ENCODE measurements at regions not wholly inside any gene's neighbourhood (a gene's known extent, or its start where the extent isn't known, plus 50 kb on each side); places are given as distances from the start of the nearest gene placed in this dataset.

GRCh38 chr5:60357302-60357701 lies 342.7 kb downstream of the DEPDC1B start:
- no peaks in the 10 kb centered on the region for H3K27me3 Mint-ChIP-seq
- no peak overlapping the region for H3K4me3 Mint-ChIP-seq
- H3K9me3 Mint-ChIP-seq, result no peaks in the 10 kb centered on the region
- H3K27ac Mint-ChIP-seq, result no peak overlapping the region
- no peaks in the 10 kb centered on the region for H3K4me1 Mint-ChIP-seq
- POLR2A ChIA-PET, result no interaction called here
- H3K36me3 Mint-ChIP-seq (ENCODE audit: low read depth), result no peaks in the 10 kb centered on the region
- DNase-seq, result no peak
- CTCF ChIA-PET, result no interaction called here

GRCh38 chr5:60356745-60357144 lies 343.2 kb downstream of the DEPDC1B start:
- CTCF ChIA-PET, result no interaction called here
- no peaks in the 10 kb centered on the region for H3K36me3 Mint-ChIP-seq (ENCODE audit: low read depth)

GRCh38 chr5:60355181-60355580 lies 344.8 kb downstream of the DEPDC1B start:
- Mint-ChIP-seq H3K9me3 (no peaks in the 10 kb centered on the region), H3K27ac (no peak overlapping the region), H3K4me1 (no peaks in the 10 kb centered on the region), H3K4me3 (no peak overlapping the region), H3K36me3 (ENCODE audit: low read depth) (no peaks in the 10 kb centered on the region), H3K27me3 (no peaks in the 10 kb centered on the region)
- ChIA-PET POLR2A (no interaction called here), CTCF (interaction anchor here (0.7 kb wide), 1 partner anchor 606 kb away, joined by 3 read pairs; no protein-coding TSS in a partner anchor)
- DNase-seq, result no peak

More at GRCh38 chr5:60356745-60357144, 343.2 kb downstream of the DEPDC1B start:
- POLR2A ChIA-PET, result no interaction called here
- Mint-ChIP-seq H3K27me3 (no peaks in the 10 kb centered on the region), H3K9me3 (no peaks in the 10 kb centered on the region), H3K27ac (no peak overlapping the region), H3K4me1 (no peaks in the 10 kb centered on the region), H3K4me3 (no peak overlapping the region)
- no peak for DNase-seq

GRCh38 chr5:60354311-60354710 lies 345.7 kb downstream of the DEPDC1B start:
- no peaks in the 10 kb centered on the region for H3K36me3 Mint-ChIP-seq (ENCODE audit: low read depth)
- no peak for DNase-seq
- no peak overlapping the region for H3K4me3 Mint-ChIP-seq
- ChIA-PET POLR2A (no interaction called here), CTCF (no interaction called here)
- H3K27ac Mint-ChIP-seq, result no peak overlapping the region
- no peaks in the 10 kb centered on the region for H3K4me1 Mint-ChIP-seq
- H3K9me3 Mint-ChIP-seq, result no peaks in the 10 kb centered on the region
- H3K27me3 Mint-ChIP-seq, result no peaks in the 10 kb centered on the region

GRCh38 chr5:60352992-60353599 lies 346.9 kb downstream of the DEPDC1B start:
- H3K27me3 Mint-ChIP-seq, result no peaks in the 10 kb centered on the region
- no peaks in the 10 kb centered on the region for H3K9me3 Mint-ChIP-seq
- CTCF ChIA-PET, result no interaction called here
- H3K36me3 Mint-ChIP-seq (ENCODE audit: low read depth), result no peaks in the 10 kb centered on the region
- POLR2A ChIA-PET, result no interaction called here
- no peaks in the 10 kb centered on the region for H3K4me1 Mint-ChIP-seq
- H3K4me3 Mint-ChIP-seq, result no peak overlapping the region
- no peak overlapping the region for H3K27ac Mint-ChIP-seq
- DNase-seq, result no peak

- no peak overlapping the region for H3K4me3 Mint-ChIP-seq
- ChIA-PET CTCF (no interaction called here), POLR2A (no interaction called here)
- no peaks in the 10 kb centered on the region for H3K27me3 Mint-ChIP-seq
- no peaks in the 10 kb centered on the region for H3K36me3 Mint-ChIP-seq (ENCODE audit: low read depth)
- no peaks in the 10 kb centered on the region for H3K4me1 Mint-ChIP-seq
- no peak for DNase-seq
- no peaks in the 10 kb centered on the region for H3K9me3 Mint-ChIP-seq
- H3K27ac Mint-ChIP-seq, result no peak overlapping the region
These were observed 349.2 kb downstream of the DEPDC1B start for GRCh38 chr5:60350794-60351193.

- H3K27ac Mint-ChIP-seq, result no peak overlapping the region
- no peaks in the 10 kb centered on the region for H3K4me1 Mint-ChIP-seq
- ChIA-PET CTCF (no interaction called here), POLR2A (no interaction called here)
- no peaks in the 10 kb centered on the region for H3K9me3 Mint-ChIP-seq
- H3K36me3 Mint-ChIP-seq (ENCODE audit: low read depth), result no peaks in the 10 kb centered on the region
- DNase-seq, result no peak
- H3K27me3 Mint-ChIP-seq, result no peaks in the 10 kb centered on the region
- H3K4me3 Mint-ChIP-seq, result no peak overlapping the region
These were observed 350.0 kb downstream of the DEPDC1B start for GRCh38 chr5:60349891-60350415.

- ChIA-PET CTCF (no interaction called here), POLR2A (no interaction called here)
- no peaks in the 10 kb centered on the region for H3K36me3 Mint-ChIP-seq (ENCODE audit: low read depth)
- H3K27me3 Mint-ChIP-seq, result no peaks in the 10 kb centered on the region
- H3K4me1 Mint-ChIP-seq, result no peaks in the 10 kb centered on the region
- H3K4me3 Mint-ChIP-seq, result no peak overlapping the region
- DNase-seq, result no peak
- H3K27ac Mint-ChIP-seq, result no peak overlapping the region
- H3K9me3 Mint-ChIP-seq, result no peaks in the 10 kb centered on the region
These were observed 353.6 kb downstream of the DEPDC1B start for GRCh38 chr5:60346393-60346792.

- ChIA-PET CTCF (no interaction called here), POLR2A (no interaction called here)
- H3K36me3 Mint-ChIP-seq (ENCODE audit: low read depth), result no peaks in the 10 kb centered on the region
- DNase-seq, result no peak
- H3K27me3 Mint-ChIP-seq, result no peaks in the 10 kb centered on the region
- no peaks in the 10 kb centered on the region for H3K4me1 Mint-ChIP-seq
- H3K4me3 Mint-ChIP-seq, result no peak overlapping the region
- no peaks in the 10 kb centered on the region for H3K9me3 Mint-ChIP-seq
- H3K27ac Mint-ChIP-seq, result no peak overlapping the region
These were observed 356.9 kb downstream of the DEPDC1B start for GRCh38 chr5:60343102-60343501.

- Mint-ChIP-seq H3K4me3 (no peak overlapping the region), H3K27me3 (no peaks in the 10 kb centered on the region), H3K9me3 (peaks cover 2% of the 10 kb centered on the region), H3K27ac (no peak overlapping the region), H3K4me1 (no peaks in the 10 kb centered on the region), H3K36me3 (ENCODE audit: low read depth) (no peaks in the 10 kb centered on the region)
- CTCF ChIA-PET, result no interaction called here
- DNase-seq, result no peak
- POLR2A ChIA-PET, result no interaction called here
These were observed 358.9 kb downstream of the DEPDC1B start for GRCh38 chr5:60340965-60341471.

GRCh38 chr5:60340326-60340725 lies 359.6 kb downstream of the DEPDC1B start:
- CTCF ChIA-PET, result no interaction called here

GRCh38 chr5:60339691-60340201 lies 360.2 kb downstream of the DEPDC1B start:
- Mint-ChIP-seq H3K27ac (no peak overlapping the region), H3K27me3 (no peaks in the 10 kb centered on the region), H3K9me3 (peaks cover 2% of the 10 kb centered on the region), H3K4me1 (no peaks in the 10 kb centered on the region), H3K4me3 (no peak overlapping the region), H3K36me3 (ENCODE audit: low read depth) (no peaks in the 10 kb centered on the region)
- CTCF ChIA-PET, result no interaction called here
- POLR2A ChIA-PET, result no interaction called here
- DNase-seq, result no peak

More at GRCh38 chr5:60340326-60340725, 359.6 kb downstream of the DEPDC1B start:
- Mint-ChIP-seq H3K27ac (no peak overlapping the region), H3K4me1 (no peaks in the 10 kb centered on the region), H3K9me3 (peaks cover 2% of the 10 kb centered on the region), H3K27me3 (no peaks in the 10 kb centered on the region), H3K36me3 (ENCODE audit: low read depth) (no peaks in the 10 kb centered on the region), H3K4me3 (no peak overlapping the region)
- no peak for DNase-seq
- POLR2A ChIA-PET, result no interaction called here

GRCh38 chr5:60338846-60339245 lies 361.1 kb downstream of the DEPDC1B start:
- Mint-ChIP-seq H3K36me3 (ENCODE audit: low read depth) (no peaks in the 10 kb centered on the region), H3K9me3 (peaks cover 2% of the 10 kb centered on the region), H3K4me1 (no peaks in the 10 kb centered on the region), H3K4me3 (no peak overlapping the region), H3K27me3 (no peaks in the 10 kb centered on the region), H3K27ac (no peak overlapping the region)
- no peak for DNase-seq
- ChIA-PET POLR2A (no interaction called here), CTCF (no interaction called here)

- Mint-ChIP-seq H3K4me1 (no peaks in the 10 kb centered on the region), H3K4me3 (no peak overlapping the region), H3K27ac (no peak overlapping the region), H3K36me3 (ENCODE audit: low read depth) (no peaks in the 10 kb centered on the region), H3K9me3 (peaks cover 2% of the 10 kb centered on the region), H3K27me3 (no peaks in the 10 kb centered on the region)
- CTCF ChIA-PET, result no interaction called here
- POLR2A ChIA-PET, result no interaction called here
- no peak for DNase-seq
These were observed 363.5 kb downstream of the DEPDC1B start for GRCh38 chr5:60336491-60336890.

All from activated CD4-positive, alpha-beta memory T cell treated with anti-CD3 and anti-CD28 coated beads, Interleukin-2, amount 10 ng/mL, durations not matched to agents 7 days and 5 days (primary cell).